Right lobe of liver (tissue), 4 donors: ENCODE measurements at regions not wholly inside any gene's neighbourhood (a gene's known extent, or its start where the extent isn't known, plus 50 kb on each side); places are given as distances from the start of the nearest gene placed in this dataset.

ENCODE experiments used
- CTCF ChIP-seq, 4 donors: fragments of 200-600 bp in 3 of 4; fragments of 450-650 bp in 1 of 4; IDR thresholded peaks; one replicate each; pipeline versions ENCODE4 v1.5.1 to v1.8.0; 2016 to 2022; ENCODE audit warnings: antibody characterized with exemption in 4 of 4, mild to moderate bottlenecking in 2 of 4
- POLR2A ChIP-seq: fragments of 450-650 bp; IDR thresholded peaks from one replicate; pipeline ENCODE4 v1.6.1; 2017; ENCODE audit warnings: antibody characterized with exemption, mild to moderate bottlenecking
- donor health status: DM: no; HTN: no; CAD: no.
- donor health status: DM: no; HTN: no; CAD: no.
- donor health status: DM: no; HTN: yes; CAD: no.

GRCh38 chr17:62178579-62178978, 113.5 kb upstream of the MED13 start:
- TF ChIP-seq POLR2A, result no peak
- no peak for TF ChIP-seq CTCF (IDR thresholded peaks at IDR 0.05)
